KMS-11 (cell line): ENCODE measurements at regions not wholly inside any gene's neighbourhood (a gene's known extent, or its start where the extent isn't known, plus 50 kb on each side); places are given as distances from the start of the nearest gene placed in this dataset.
"Not testable (repeated sequence)": the region's sequence is repeated elsewhere in the genome, so short reads cannot be mapped to it uniquely, and the experiment has no call there.

Experiments
- H2AFZ ChIP-seq: fragments of 200-600 bp; sonication (generic); 2 replicates; pipeline ENCODE4 v1.6.1; 2016; ENCODE audit warnings: antibody characterized with exemption, mixed run types, low read depth
- H3K27ac ChIP-seq: fragments of 200-600 bp; sonication (generic); 2 replicates; pipeline ENCODE4 v1.6.1; 2016; ENCODE audit warnings: mild to moderate bottlenecking, mixed run types
- H3K27me3 ChIP-seq: fragments of 200-600 bp; sonication (generic); 2 replicates; pipeline ENCODE4 v1.6.1; 2017; ENCODE audit warnings: mild to moderate bottlenecking, low read depth, mixed run types, moderate library complexity; ENCODE audit not compliant: insufficient read depth
- H3K36me3 ChIP-seq: fragments of 200-600 bp; sonication (generic); 2 replicates; pipeline ENCODE4 v1.6.1; 2017; ENCODE audit warnings: mild to moderate bottlenecking, mixed run types; ENCODE audit not compliant: insufficient read depth
- H3K4me1 ChIP-seq: fragments of 200-600 bp; sonication (generic); 2 replicates; pipeline ENCODE4 v1.6.1; 2016; ENCODE audit warnings: mild to moderate bottlenecking, low read depth, mixed run types; ENCODE audit not compliant: poor library complexity, severe bottlenecking
- H3K4me2 ChIP-seq: fragments of 200-600 bp; sonication (generic); 2 replicates; pipeline ENCODE4 v1.7.0; 2016; ENCODE audit warnings: mild to moderate bottlenecking, mixed run types
- H3K4me3 ChIP-seq: fragments of 200-600 bp; sonication (generic); IDR thresholded peaks from 2 replicates; pipeline ENCODE4 v1.6.1; 2017; ENCODE audit warnings: low read depth, low read length, mixed read lengths; ENCODE audit not compliant: insufficient read depth
- H3K79me2 ChIP-seq: fragments of 200-600 bp; sonication (generic); 2 replicates; pipeline ENCODE4 v1.6.1; 2016; ENCODE audit warnings: low read depth, mixed run types; ENCODE audit not compliant: insufficient read depth
- H3K9ac ChIP-seq: fragments of 200-600 bp; sonication (generic); 2 replicates; pipeline ENCODE4 v1.6.1; 2016; ENCODE audit warnings: mild to moderate bottlenecking, mixed run types
- H4K20me1 ChIP-seq: fragments of 200-600 bp; sonication (generic); 2 replicates; pipeline ENCODE4 v1.6.1; 2016; ENCODE audit warnings: mild to moderate bottlenecking, mixed run types; ENCODE audit not compliant: insufficient read depth

DNA sequence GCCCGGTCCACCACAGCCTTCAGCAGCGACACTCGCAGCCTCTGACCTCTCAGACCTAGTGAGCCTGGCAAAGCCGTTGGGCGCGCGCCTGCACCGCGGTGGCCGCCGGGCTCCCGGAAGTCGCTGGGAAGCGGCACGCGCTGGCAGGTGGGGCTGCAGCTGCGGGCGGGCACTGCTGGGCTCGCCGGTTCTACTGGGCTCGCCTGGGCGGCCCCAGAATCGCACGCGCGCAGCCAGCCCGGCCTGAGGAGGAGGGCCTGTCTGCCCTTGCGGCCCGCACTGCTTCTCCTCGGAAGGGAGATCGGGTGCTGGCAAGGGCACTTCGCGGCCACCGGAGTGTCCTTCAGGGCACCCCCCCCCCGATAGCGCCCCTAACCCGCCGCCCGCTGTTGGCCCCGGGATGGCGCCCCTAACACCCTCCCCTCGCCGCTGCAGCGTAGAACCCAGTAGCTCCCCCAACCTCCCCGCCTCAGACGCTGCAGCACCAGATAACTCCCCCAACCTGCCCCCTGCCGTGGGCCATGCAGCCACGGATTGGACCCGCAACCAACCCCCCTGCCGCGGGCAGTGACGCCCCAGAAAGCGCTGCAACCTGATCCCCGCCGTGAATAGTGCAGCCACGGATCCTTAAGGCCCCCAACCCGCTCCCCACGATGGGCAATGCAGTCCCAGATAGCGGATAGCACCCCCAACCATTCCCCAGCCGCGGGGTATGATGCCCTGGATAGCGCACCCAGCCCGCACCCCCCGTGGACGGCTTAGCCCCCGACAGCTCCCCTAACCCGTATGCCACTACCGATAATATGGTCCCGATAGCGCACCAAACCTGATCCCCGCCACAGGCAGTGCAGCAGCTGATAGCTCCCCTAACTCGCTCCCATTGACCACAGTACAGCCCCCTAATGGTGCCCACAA is 306.5 kb downstream of the TUBA3C start:
- H3K9ac ChIP-seq, H3K27me3 ChIP-seq, H2AFZ ChIP-seq, H3K4me2 ChIP-seq, H3K27ac ChIP-seq, H3K79me2 ChIP-seq, H4K20me1 ChIP-seq, H3K4me3 ChIP-seq, H3K36me3 ChIP-seq, H3K4me1 ChIP-seq: not testable (repeated sequence)

GRCh38 chr13:18870557-18870956 is 311.1 kb downstream of the TUBA3C start:
- not testable (repeated sequence) for H4K20me1 ChIP-seq, H3K4me1 ChIP-seq, H3K4me2 ChIP-seq, H3K79me2 ChIP-seq, H3K27ac ChIP-seq, H3K4me3 ChIP-seq, H2AFZ ChIP-seq, H3K9ac ChIP-seq, H3K27me3 ChIP-seq, H3K36me3 ChIP-seq

DNA sequence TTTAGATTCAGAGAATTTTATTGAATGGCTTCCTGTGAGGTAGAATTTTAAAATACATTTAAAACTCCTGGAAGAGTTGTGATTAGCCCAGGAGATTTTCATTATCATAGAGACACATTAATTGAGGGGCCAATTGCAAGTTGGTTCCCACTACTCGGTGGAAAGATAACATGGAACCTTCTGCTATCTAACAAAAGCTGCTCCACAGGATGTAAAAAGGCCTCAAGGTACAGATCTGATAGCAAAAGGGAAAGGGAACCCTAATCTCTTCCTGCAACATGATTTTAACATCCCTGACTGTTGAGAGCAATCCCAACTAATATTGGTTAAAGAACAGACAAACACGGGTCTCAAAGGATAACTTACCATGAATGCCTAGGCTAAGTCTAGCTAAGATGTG is 312.3 kb downstream of the TUBA3C start:
- not testable (repeated sequence) for H2AFZ ChIP-seq, H4K20me1 ChIP-seq, H3K4me1 ChIP-seq, H3K27ac ChIP-seq, H3K4me3 ChIP-seq, H3K9ac ChIP-seq, H3K4me2 ChIP-seq, H3K36me3 ChIP-seq, H3K79me2 ChIP-seq, H3K27me3 ChIP-seq

GRCh38 chr13:18837986-18838629 is 343.5 kb downstream of the TUBA3C start:
- not testable (repeated sequence) for H4K20me1 ChIP-seq, H2AFZ ChIP-seq, H3K9ac ChIP-seq, H3K79me2 ChIP-seq, H3K27ac ChIP-seq, H3K36me3 ChIP-seq, H3K4me3 ChIP-seq, H3K4me2 ChIP-seq, H3K27me3 ChIP-seq
- peaks cover 11% of the 10 kb centered on the region for H3K4me1 ChIP-seq

GRCh38 chr13:18837179-18837745 is 344.4 kb downstream of the TUBA3C start:
- H2AFZ ChIP-seq, H3K4me2 ChIP-seq, H3K36me3 ChIP-seq, H3K4me3 ChIP-seq, H3K79me2 ChIP-seq, H3K27ac ChIP-seq, H3K27me3 ChIP-seq, H4K20me1 ChIP-seq, H3K9ac ChIP-seq, H3K4me1 ChIP-seq: not testable (repeated sequence)

GRCh38 chr13:18836371-18837178 is 345.0 kb downstream of the TUBA3C start:
- H3K36me3 ChIP-seq, result not testable (repeated sequence)

DNA sequence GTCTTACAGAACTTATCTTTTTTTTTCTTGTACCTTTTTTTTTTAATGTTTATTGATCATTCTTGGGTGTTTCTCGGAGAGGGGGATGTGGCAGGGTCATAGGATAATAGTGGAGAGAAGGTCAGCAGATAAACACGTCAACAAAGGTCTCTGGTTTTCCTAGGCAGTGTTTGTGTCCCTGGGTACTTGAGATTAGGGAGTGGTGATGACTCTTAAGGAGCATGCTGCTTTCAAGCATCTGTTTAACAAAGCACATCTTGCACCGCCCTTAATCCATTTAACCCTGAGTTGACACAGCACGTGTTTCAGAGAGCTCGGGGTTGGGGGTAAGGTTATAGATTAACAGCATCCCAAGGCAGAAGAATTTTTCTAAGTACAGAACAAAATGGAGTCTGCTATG is 345.9 kb downstream of the TUBA3C start:
- not testable (repeated sequence) for H3K9ac ChIP-seq, H3K27ac ChIP-seq, H4K20me1 ChIP-seq, H3K4me2 ChIP-seq, H3K79me2 ChIP-seq, H3K36me3 ChIP-seq, H3K4me1 ChIP-seq, H3K27me3 ChIP-seq, H3K4me3 ChIP-seq, H2AFZ ChIP-seq

More at GRCh38 chr13:18836371-18837178, 345.0 kb downstream of the TUBA3C start:
- not testable (repeated sequence) for H3K27ac ChIP-seq, H4K20me1 ChIP-seq, H3K79me2 ChIP-seq, H3K9ac ChIP-seq, H3K27me3 ChIP-seq, H3K4me2 ChIP-seq, H3K4me3 ChIP-seq, H3K4me1 ChIP-seq, H2AFZ ChIP-seq

DNA sequence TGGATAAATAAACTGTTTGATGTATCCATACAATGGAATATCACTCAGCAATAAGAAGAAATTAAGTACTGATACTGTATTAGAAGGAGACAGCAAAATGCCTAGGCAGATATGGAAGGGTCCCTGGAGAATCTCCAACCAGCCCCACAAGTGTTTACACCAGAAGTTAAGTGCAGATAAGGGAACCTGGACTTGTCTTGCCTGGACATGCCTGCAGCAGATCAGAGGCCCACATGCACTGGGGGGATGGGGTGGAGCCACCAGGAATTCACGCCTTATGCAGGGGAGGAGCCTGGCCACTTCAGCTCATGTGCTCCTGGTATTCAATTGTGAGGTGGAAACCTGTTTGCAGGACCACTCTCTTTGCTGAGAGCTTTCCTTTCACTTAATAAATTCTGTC is 356.9 kb downstream of the TUBA3C start:
- H3K4me3 ChIP-seq, H3K27ac ChIP-seq, H3K4me1 ChIP-seq, H3K27me3 ChIP-seq, H3K79me2 ChIP-seq, H4K20me1 ChIP-seq, H2AFZ ChIP-seq, H3K4me2 ChIP-seq, H3K36me3 ChIP-seq, H3K9ac ChIP-seq: not testable (repeated sequence)

- not testable (repeated sequence) for H4K20me1 ChIP-seq, H3K9ac ChIP-seq, H3K4me3 ChIP-seq, H2AFZ ChIP-seq, H3K4me1 ChIP-seq, H3K36me3 ChIP-seq, H3K27ac ChIP-seq, H3K27me3 ChIP-seq, H3K79me2 ChIP-seq
- peak overlapping the region; percentile 48; the same call in 1 of the 2 replicates for H3K4me2 ChIP-seq
Observed at GRCh38 chr13:18822655-18823639, 358.7 kb downstream of the TUBA3C start.
